Activated naive CD4-positive, alpha-beta T cell treated with anti-CD3 and anti-CD28 coated beads, Interleukin-2, amount 50 U/mL, for 72 hours (primary cell): ENCODE measurements at regions not wholly inside any gene's neighbourhood (a gene's known extent, or its start where the extent isn't known, plus 50 kb on each side); places are given as distances from the start of the nearest gene placed in this dataset.
"Not testable (repeated sequence)": the region's sequence is repeated elsewhere in the genome, so short reads cannot be mapped to it uniquely, and the experiment has no call there.

Source experiments
- ATAC-seq, 2 donors: fragments of 150-1000 bp; cut with Tn5 transposase; 2 replicates each; pipeline ENCODE4 v1.10.0; 2021; ENCODE audit warnings: mild to moderate bottlenecking in 2 of 2, moderate library complexity in 2 of 2
- DNase-seq, 2 donors: peaks; one replicate each; pipeline ENCODE4 v3.0.0; 2021 to 2022; ENCODE audit warnings: low spot score in 2 of 2
- H3K27ac Mint-ChIP-seq, 2 donors: one replicate each; pipeline ENCODE4 v1.8.0; 2022; ENCODE audit warnings: mild to moderate bottlenecking in 2 of 2, mixed read lengths in 2 of 2
- H3K36me3 Mint-ChIP-seq, 2 donors: one replicate each; pipeline ENCODE4 v1.8.0; 2022; ENCODE audit warnings: mixed read lengths in 2 of 2
- H3K9me3 Mint-ChIP-seq, 2 donors: one replicate each; pipeline ENCODE4 v1.8.0; 2022; ENCODE audit warnings: mixed read lengths in 2 of 2

- DNase-seq, H3K36me3 Mint-ChIP-seq, ATAC-seq, H3K9me3 Mint-ChIP-seq: not testable (repeated sequence)
- H3K27ac Mint-ChIP-seq: peak overlapping the region; percentile 48 to 52
These were observed 51.0 kb upstream of the ROPN1B start for GRCh38 chr3:125918024-125918423.

DNA sequence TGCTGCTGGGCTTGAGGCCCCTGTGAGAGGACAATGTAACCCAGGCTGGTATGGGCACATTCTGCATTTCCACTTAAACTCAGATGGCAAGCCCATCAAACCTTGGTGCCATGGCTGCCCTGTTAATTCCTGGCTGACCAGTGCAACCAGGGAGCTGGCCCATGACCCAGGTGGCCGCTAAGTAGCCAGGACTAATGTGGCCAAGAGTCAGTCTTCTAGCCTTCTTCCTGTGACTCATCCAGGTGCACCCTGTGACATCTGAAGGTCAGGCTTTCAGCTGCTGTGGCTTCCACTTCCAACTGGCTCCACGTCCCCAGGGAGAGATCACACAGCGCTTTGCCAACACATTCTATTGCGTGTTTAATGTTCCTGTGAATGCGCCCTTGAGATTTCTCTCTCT, 50.5 kb upstream of the ROPN1B start:
- H3K36me3 Mint-ChIP-seq, DNase-seq, ATAC-seq, H3K9me3 Mint-ChIP-seq: not testable (repeated sequence)
- H3K27ac Mint-ChIP-seq: peak overlapping the region; percentile 48 to 65

DNA sequence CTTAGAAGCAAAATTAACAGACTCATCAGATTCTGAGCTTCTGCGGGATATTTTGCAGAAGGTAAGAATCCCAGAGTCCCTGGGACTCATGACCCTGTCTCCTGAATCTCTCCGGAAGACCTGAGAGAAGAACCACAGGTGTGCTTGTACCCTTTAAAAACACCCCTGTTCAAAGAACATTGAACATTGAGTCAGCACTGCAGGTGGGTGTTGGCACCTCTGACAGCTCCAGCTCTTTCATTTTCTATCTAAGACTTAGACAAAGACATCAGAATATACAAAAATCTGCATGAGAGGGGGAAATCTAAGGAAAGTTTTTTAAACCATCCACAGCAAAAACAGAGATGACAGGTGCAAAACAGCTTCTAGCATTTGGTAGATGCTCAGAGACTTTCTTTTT, 50.1 kb upstream of the ROPN1B start:
- DNase-seq: not testable (repeated sequence)
- H3K27ac Mint-ChIP-seq: peak overlapping the region in 1 of 2 donors; percentile 65

More for the DNA sequence above, 50.1 kb upstream of the ROPN1B start:
- not testable (repeated sequence) for ATAC-seq, H3K36me3 Mint-ChIP-seq, H3K9me3 Mint-ChIP-seq
